Inflammatory macrophage treated with lipopolysaccharide for 1 hour (primary cell): ENCODE measurements at regions not wholly inside any gene's neighbourhood (a gene's known extent, or its start where the extent isn't known, plus 50 kb on each side); places are given as distances from the start of the nearest gene placed in this dataset.

ENCODE experiments used
- DNase-seq, 2 donors: peaks; one replicate each; pipeline ENCODE4 v3.0.0-alpha.2; 2020 to 2022

DNA sequence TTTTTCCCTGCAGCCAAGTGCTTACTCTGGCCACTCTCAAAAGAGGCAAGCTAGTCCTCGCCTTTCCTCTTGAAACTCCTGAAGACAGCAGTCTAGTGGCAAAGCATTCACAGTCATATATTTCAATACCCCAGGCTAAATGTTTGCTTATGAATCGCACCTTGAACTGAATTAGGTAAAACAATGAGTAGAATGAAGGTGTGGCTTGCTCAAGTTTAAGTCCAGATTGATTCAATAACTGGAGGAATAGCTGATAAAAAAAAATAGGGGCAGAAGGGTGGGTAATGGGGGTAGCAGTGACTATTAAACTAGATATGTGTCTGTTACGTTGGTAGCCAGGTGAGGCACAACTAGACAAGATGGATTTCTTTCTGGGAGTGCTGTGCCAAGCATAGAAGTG lies 88.2 kb upstream of the EPB41L3 start:
- DNase-seq, result no peak

DNA sequence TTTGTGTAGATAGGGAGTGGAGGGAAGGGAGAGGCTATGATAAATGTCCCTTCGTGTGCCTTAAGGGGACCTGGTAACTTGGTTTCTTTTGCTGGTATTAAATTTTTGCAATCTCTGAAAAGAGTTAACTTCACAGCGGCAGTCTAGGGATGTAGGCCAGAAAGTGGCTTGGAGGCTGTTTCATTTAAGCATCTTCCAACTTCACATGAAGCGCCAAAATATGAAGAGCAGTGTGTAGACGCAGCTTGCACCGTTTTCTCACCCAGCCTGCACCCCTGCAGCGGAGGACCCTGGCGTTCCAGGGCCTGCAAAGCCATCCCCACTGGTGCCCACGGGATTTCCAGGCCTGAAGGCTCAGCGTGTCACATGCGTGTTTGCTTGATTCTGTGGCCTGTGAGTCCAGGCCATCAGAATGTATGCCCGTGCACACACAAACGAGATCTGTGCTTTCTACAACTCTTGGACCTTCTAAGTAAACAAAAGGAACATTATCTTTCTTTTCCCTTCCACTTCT lies 87.2 kb upstream of the EPB41L3 start:
- no peak for DNase-seq

DNA sequence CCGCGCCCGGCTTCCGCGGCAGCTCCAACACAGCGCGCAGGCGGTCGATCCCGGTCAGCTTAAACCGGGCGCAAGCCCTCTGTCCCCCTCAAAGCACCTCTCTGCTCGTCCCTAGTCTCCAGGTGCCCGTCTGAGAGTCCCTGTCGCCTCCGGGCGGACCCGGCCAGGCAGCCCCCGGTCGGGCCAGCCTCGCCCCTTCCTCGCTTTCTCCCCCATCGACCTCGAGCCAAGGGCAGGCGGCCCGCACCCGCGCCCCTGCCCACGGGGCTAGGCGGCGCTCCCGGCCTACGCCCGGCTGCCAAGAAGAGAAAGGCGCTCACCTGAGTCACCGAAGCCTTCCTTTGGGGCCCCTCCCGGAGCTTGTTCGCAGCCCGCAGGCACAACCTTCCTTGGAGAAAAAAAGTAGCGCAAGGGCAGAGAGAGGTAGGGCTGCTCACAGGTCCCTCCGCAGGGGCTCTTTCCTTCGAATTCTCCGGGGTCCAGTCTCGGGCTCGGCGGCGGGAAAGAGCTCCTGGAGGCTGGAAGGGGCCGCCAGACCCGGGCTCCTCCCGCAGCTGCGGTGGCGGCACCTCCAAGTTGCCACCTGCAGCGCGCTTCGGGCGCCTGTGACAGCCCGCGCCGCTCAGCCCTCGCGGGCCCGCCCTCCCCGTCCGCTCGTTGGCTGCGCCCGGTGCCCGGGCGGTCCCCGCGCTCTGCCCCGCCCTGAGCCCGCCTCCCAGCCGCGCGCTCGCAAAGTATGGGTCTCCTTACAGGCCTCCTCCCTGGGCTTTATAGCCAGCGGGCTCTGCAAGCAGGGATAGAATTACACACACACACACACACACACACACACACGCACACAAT lies 86.5 kb upstream of the EPB41L3 start:
- peak; percentile 32 to 53 for DNase-seq

DNA sequence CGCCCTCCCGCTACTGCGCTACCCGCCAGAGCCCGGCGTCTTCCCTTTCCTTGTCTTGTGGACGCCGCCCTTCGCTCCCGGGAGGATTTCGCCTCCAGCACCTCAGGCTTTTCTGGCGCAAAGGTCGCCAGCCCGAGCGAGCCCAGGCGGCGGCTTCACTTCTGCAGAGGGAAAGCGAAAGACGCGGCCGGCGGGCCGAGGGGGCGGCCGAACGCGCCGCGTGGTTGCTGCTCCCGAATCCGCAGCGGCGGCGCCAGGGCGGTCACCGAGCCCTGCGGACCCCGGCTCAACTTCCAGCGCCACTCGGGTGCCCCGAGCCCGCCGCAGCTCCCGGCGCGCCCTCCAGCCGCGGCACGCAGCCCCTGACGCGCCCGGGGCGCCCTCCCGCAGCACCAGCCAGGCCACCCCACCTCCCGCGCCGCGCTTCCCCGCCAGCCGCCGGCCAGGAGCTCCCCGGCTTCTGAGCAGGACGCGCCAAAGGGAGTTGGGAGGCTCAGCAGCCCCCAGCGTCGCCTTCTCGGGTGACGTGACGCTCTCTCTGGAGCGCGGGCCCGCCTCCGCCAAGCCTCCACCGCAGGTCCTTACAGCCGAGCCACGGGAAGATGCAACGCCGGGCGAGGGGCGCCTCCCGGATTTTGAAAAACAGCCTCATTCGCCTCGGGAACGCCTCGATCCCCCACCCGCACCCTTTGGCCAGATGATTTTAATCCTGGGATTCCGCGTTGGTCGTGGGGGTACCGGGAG lies 84.9 kb upstream of the EPB41L3 start:
- peak; percentile 51 to 64 for DNase-seq

DNA sequence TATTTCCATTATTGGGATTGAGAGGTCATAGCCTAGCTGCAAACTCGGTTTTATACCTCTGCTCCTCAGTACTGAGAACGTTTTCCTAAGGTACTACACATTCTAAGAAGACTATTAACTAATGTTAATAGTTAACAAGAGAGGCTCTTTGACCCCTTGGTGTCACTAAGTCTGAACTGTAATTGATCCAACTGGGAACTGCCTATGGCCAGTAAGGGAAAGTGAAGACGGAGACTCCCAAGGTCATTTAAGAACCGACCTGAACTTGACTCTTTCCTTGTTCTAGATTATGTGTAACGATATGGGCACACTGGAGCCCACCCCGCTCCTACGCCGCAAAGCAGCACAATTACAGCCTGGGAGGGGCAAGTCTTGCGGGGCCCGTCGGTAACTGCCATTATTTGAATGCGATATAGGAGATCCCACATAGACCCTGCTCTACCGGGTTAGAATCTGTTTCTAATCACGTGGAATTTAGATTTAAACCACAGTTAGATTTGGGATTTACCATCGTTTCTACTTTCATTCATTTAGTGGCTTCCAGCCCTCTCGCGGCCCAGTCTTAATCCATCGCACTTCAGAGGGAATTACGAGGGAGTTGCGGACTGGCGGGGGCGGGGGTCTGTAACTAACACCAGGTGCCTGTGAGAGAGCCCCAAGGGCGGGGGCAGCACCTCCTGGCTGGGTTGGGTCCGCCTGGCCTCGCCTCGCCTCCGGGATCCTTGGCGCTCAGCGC lies 84.1 kb upstream of the EPB41L3 start:
- no peak for DNase-seq

DNA sequence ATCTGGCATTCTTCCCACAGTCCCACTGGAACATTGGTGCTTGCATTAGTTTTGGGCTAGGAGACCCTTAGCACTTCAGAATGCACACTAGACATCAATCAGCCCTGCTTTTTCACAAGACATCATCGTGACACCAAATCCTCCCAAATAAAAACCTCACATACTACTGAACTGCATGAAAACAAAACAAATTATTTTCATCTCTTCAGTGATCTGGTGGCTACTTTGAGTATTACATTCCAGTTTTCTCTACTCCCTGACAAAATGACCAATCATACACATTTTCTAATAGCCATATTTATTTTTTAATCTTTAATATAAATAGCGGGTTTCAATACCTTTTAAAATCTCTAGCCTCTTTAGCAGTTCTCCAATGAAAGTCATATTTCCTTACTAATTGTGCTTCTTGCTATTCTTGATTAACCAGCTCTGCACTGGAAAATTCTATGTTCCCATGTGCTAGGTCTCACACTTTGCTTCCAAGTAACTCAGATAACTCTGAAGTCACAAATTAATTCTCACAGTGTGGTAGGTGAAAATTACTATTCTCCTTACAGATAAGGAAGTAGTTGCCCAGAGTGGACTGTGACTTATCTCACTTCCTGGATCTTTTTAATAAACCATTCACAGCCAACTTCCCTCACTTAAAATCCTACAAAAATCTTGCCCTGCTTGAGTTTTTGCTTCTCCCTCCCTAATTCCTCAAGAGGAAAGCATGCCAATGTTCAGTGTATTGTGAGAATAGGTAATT lies 82.5 kb upstream of the EPB41L3 start:
- peak in 1 of 2 donors; percentile 6 for DNase-seq

DNA sequence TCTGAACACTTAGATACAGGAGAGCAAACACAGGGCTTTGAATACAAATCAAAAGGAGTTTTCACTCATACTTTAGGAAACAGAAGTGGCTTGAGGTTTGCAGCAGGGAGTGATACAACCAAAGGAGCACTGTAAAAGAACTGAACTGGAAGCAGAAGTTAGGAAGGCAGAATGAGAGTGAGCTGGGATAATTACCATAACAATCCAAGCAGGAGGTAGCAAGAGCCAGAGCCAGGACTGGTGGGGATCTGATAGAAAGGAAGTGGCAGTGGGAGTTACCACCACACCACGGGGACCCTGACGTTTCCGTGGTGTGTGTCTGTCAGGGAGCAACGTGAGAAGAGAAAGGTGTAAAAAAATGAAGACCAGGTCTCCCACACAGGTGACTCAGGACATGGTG lies 81.3 kb upstream of the EPB41L3 start:
- no peak for DNase-seq

DNA sequence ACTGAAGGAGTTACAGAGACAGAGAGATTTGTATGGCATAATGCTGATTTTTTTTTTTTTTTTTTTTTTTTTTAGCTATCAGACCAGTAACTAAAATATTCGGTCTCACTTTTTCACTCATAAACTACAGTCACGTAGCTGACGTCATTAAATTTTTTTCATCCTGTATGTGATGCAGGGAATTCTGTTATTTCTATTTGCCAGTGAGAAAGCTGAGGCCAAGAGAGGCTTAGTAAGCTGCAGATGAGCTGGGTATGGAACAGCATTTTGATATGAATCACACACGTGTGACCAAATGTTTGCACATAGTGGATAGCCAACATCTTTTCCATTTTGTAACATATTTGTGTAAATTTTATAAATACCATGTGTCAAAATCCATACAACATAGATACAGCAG lies 79.1 kb upstream of the EPB41L3 start:
- no peak for DNase-seq

DNA sequence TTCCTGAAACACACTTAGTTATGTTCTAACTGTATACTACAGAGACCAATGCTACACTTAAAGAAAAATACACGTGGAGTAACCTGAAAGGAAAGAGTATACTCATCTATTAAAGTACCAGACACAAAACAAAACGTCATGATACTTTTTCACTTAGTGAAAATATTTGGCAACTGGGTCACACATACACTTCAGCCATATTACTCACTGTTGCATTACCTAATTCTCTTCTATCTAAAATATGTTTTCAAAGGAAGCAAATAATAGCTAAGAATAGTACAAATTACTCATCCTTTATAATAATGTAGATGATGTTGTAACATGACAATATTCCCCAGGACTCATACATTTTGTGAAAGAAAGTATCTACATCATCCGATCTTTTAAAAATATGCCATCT lies 76.5 kb upstream of the EPB41L3 start:
- DNase-seq, result peak in 1 of 2 donors; percentile 29

DNA sequence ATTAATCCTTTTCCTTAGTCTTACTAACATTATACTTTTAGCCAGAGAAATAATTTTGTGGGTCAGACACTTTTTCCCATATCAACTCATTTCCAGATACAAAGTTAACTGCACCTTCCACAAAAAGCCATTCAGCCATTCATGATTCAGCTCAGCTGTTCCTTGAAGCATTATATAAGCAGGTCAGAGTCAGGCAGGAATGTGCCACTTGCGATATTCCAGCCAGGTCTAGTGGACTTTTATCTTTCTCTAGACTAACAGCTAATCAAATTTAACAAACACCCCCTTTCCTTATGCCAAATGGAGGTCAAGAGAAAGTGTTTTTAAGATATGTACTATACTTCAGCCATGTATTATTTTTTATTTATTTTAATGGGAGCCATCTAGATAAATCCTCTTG lies 75.6 kb upstream of the EPB41L3 start:
- no peak for DNase-seq

DNA sequence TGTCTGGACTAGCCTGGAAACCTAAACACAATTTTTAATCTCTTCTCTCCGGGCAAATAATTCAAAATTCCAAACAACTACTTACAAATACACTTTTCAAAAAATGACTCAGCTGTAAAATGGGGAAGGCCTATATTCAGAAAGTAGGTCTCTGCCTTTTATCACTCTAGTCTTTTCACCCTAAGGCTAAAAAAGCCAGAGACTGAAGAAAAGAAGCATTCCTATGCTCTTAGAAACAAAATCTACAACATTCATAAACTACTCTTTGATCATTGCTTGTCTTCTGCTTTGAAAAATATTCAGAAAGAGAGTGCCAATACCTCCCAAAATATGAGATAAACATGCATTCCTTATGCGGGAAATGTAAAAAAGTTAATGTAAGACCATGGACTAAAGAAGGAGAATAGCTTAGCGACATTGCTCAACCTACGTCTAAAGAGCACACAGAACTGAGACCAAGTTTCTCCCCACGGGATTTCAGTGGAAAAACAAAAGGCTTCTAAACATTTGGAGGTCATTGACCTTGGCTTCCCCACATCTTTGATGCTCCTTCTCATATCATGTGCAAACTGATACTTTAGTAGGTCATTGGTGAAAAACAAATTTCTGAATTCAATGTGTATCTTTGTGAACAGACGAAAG lies 74.4 kb upstream of the EPB41L3 start:
- DNase-seq, result no peak

DNA sequence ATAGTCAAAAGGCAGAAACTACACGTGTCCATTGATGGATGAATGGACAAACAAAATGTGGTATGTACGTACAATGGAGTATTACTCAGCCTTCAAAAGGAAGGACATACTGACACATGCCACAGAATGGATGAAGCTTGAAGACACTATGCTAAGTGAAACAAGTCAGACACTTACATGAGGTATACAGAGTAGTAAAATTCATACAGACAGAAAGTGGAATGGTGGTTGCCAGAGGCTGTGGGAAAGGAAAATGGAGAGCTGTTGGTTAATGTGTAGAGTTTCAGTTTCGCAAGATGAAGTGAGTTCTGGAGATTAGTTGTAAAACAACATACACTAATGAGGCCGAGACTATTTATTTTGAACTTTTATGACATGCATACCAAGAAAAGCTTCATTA lies 67.4 kb upstream of the EPB41L3 start:
- DNase-seq, result no peak

DNA sequence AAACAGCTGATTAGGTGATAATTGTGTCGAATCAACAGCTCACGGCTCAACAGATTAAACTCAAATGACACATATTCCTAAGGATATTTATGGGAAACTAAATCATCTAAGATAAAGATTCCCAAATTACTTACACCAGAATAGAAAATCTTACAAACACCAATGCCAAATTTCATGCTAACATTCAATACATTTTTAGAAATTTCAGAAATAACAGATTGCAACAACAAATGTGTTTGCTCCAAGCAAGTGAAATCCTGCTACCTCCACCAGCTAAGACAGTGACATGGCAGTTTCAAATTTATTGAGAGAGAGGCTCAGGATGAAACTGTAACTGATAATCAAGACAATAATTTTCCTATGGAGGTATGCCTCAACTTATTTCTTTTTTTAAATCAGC lies 65.0 kb upstream of the EPB41L3 start:
- no peak for DNase-seq

DNA sequence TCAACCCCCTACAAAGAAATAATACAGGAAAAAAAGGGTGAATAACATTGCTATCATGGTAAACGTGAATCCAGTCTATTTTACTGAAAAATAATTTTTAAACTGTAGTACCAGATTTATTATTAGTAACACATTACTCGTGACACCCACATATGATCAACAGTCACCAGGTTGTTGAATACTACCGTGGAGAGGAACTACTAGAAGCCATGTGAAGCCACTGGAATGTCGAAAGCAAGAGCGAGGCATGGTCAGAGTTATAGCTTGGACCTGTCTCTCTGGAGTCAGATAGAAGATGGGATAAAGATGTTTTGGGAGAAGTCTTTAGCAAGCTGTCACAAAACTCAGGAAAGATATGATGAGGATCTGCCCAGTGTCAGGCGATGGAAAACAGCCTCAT lies 63.2 kb upstream of the EPB41L3 start:
- peak in 1 of 2 donors; percentile 43 for DNase-seq

DNA sequence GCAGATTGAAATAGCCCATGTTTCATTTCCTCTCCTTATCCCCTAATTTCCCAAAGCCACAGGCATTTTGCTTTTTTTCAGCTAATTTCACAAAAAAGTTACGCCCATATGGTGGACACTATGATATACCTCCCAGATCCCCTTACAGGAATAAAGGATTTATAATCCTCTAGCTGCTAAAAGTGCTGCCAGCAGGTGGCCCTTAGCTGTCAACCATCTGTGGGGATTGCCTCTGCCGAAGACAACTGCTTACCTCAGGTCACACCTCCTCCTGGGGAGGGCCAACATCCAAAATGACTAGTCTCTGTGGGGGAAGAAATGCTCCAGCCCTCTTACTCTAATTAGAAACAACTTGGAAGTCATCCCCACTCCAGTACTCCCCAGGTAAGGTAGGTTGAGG lies 61.0 kb upstream of the EPB41L3 start:
- DNase-seq, result no peak

DNA sequence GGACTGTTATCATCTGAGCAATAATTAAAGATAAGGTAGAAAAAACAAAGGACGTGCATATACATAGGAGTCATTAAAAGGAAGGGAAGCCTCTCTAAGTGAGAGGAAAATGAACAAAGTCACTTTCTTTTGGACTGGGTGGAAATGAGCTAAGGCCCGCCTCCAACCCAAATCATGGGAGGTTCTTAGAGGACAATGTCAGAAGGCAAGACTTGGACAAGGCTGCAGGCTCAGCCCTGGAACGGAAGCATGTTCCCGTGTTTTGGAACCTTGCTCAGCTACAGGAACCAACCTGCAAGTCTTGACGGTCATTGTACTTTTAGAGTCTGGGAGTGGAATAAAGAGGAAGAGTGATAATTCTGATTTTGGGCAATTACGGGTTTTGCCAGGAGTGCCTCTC lies 59.4 kb upstream of the EPB41L3 start:
- DNase-seq, result no peak

DNA sequence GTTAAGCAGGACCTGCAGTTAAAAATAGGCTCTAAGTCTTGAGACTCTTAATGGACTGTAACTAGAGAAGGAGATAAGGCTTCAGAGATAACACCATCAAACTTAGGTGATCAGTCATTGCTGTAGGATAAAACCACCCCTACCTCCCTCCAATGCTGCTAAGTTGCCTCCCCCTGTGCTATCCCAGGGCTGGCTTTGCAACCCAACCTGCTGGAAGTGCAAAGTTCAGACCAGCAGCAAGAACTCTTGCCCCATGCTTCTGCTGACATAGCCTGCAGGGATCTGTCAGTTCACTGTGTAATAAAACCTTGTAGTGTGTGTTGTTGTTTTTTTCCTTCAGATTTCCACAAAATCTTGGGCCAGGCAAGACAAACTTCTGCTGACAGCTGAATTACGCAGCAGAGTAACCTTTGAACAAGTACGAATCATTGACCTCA lies 57.4 kb upstream of the EPB41L3 start:
- DNase-seq, result peak in 1 of 2 donors; percentile 6

DNA sequence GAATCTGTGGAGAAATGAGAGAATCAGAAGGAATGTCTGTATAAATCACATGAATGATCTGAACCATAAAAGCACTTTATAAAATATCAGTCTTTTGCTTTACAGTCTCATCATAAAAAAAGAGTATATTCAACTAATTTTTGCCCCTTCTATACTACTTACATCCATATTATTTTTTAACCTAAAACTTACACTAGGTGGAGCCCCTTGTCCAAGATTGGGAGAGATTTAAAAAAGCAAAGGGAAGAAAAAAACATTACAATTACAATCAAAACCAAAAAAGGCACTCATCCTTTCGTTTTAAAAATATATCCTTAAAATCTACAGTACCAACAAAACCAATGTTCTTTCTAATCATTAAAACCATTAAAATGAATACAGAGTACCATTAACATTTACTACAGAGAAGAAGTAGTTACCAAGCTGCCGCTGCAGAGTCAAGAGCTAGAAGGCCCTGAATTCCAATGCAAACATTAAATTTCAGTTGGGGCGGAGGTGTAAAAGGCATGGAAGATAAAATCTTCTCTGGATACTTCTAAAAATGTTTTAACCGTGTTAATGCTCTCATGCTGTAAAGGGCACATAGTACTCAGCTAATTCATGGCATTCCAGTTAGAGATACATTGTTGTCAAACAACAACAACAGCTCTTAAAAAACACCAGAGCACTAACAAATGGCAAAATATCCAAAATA lies 56.7 kb upstream of the EPB41L3 start:
- DNase-seq, result peak; percentile 27 to 48

DNA sequence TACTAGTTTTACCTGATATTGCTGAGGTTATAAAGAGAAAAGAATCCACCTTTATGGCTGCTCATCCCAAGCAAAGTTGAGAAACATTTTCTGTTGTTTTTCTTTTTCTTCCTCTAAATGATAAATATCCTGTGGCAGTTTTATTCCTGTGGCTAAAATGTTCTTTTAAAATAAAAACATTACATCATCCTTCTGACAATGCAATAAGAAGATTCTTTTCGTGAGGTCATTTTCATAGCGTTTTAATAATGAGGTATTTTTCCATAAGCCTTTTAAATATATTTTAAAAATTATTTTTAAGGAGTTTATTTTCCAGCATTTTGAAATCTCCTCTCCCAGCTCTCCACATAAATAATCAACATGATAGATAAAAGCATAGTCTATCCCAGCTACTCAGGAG lies 52.8 kb upstream of the EPB41L3 start:
- DNase-seq, result no peak
